Thymus (tissue), 11 donors: ENCODE measurements at regions not wholly inside any gene's neighbourhood (a gene's known extent, or its start where the extent isn't known, plus 50 kb on each side); places are given as distances from the start of the nearest gene placed in this dataset.
"Not testable (repeated sequence)": the region's sequence is repeated elsewhere in the genome, so short reads cannot be mapped to it uniquely, and the experiment has no call there.

Source experiments
- DNase-seq, 9 donors: peaks; one replicate each; pipeline ENCODE4 v3.0.0-alpha.2; 2013; ENCODE audit warnings: low spot score in 9 of 9, low read depth in 6 of 9, missing footprints in 1 of 9
- H3K27ac ChIP-seq, 2 donors: one replicate each; pipeline ENCODE4 v1.5.1; 2013; ENCODE audit warnings: control low read depth in 1 of 2, low read depth in 1 of 2, low read length in 1 of 2, mild to moderate bottlenecking in 1 of 2, moderate library complexity in 1 of 2
- H3K27me3 ChIP-seq, 2 donors: one replicate each; pipeline ENCODE4 v1.5.1; 2013; ENCODE audit warnings: low read length in 1 of 2; ENCODE audit not compliant: control insufficient read depth in 2 of 2, insufficient read depth in 1 of 2
- H3K36me3 ChIP-seq, 2 donors: one replicate each; pipeline ENCODE4 v1.5.1; 2013; ENCODE audit warnings: low read length in 1 of 2, mild to moderate bottlenecking in 1 of 2, moderate library complexity in 1 of 2; ENCODE audit not compliant: control insufficient read depth in 2 of 2, insufficient read depth in 2 of 2
- H3K4me1 ChIP-seq, 2 donors: one replicate each; pipeline ENCODE4 v1.5.1; 2013; ENCODE audit warnings: low read length in 2 of 2; ENCODE audit not compliant: control insufficient read depth in 2 of 2, insufficient read depth in 2 of 2
- H3K4me3 ChIP-seq, 2 donors: one replicate each; pipeline ENCODE4 v1.5.1; 2013; ENCODE audit warnings: low read length in 2 of 2, control low read depth in 1 of 2, mild to moderate bottlenecking in 1 of 2
- H3K9me3 ChIP-seq, 2 donors: one replicate each; pipeline ENCODE4 v1.5.1; 2013; ENCODE audit warnings: low read length in 1 of 2, mild to moderate bottlenecking in 1 of 2; ENCODE audit not compliant: control insufficient read depth in 2 of 2, insufficient read depth in 1 of 2
- WGBS: extraction: QIAGEN DNeasy Blood & Tissue Kit; methylation state at CpG from one replicate; pipeline ENCODE4 v1.1.7; 2013; 5-methylcytosine and 5-hydroxymethylcytosine counted together
- donor health status: healthy.

GRCh38 chr21:27953340-27954045 is 986.6 kb upstream of the ADAMTS5 start:
- Histone ChIP-seq H3K4me1 (no peaks in the 10 kb centered on the region), H3K9me3 (no peaks in the 10 kb centered on the region), H3K27me3 (no peaks in the 10 kb centered on the region), H3K36me3 (no peaks in the 10 kb centered on the region), H3K27ac (no peak overlapping the region), H3K4me3 (no peak overlapping the region)
- 37% methylated on average over 4 of the region's 4 CpGs for WGBS
- no peak for DNase-seq

GRCh38 chr21:27949093-27949492 is 982.2 kb upstream of the ADAMTS5 start:
- H3K9me3 ChIP-seq, H3K27ac ChIP-seq, DNase-seq, H3K4me1 ChIP-seq, H3K4me3 ChIP-seq, H3K36me3 ChIP-seq, H3K27me3 ChIP-seq: not testable (repeated sequence)
- 93% methylated on average over 5 of the region's 5 CpGs for WGBS

GRCh38 chr21:27930108-27930767 is 963.4 kb upstream of the ADAMTS5 start:
- H3K4me1 ChIP-seq, H3K9me3 ChIP-seq, H3K4me3 ChIP-seq, H3K27ac ChIP-seq, H3K36me3 ChIP-seq, H3K27me3 ChIP-seq, DNase-seq: not testable (repeated sequence)
- WGBS = 100% methylated on average over 1 of the region's 1 CpG

- not testable (repeated sequence) for H3K4me1 ChIP-seq, H3K36me3 ChIP-seq, H3K27ac ChIP-seq, DNase-seq, H3K4me3 ChIP-seq, H3K9me3 ChIP-seq, H3K27me3 ChIP-seq
- WGBS = 89% methylated on average over 4 of the region's 4 CpGs
Measured at GRCh38 chr21:27929179-27929578, 962.3 kb upstream of the ADAMTS5 start.

GRCh38 chr21:27928534-27929115 is 961.7 kb upstream of the ADAMTS5 start:
- not testable (repeated sequence) for DNase-seq, H3K4me1 ChIP-seq, H3K27ac ChIP-seq, H3K4me3 ChIP-seq, H3K27me3 ChIP-seq, H3K9me3 ChIP-seq, H3K36me3 ChIP-seq
- WGBS = 45% methylated on average over 3 of the region's 3 CpGs

- H3K36me3 ChIP-seq, H3K9me3 ChIP-seq, H3K4me1 ChIP-seq, H3K27me3 ChIP-seq, H3K27ac ChIP-seq, DNase-seq, H3K4me3 ChIP-seq: not testable (repeated sequence)
- WGBS = 0% methylated on average over 1 of the region's 1 CpG
Measured at GRCh38 chr21:27921421-27921820, 954.5 kb upstream of the ADAMTS5 start.

- not testable (repeated sequence) for H3K27ac ChIP-seq, H3K36me3 ChIP-seq, H3K4me3 ChIP-seq, H3K9me3 ChIP-seq, DNase-seq, H3K4me1 ChIP-seq, H3K27me3 ChIP-seq
Measured at GRCh38 chr21:27917966-27918365, 951.1 kb upstream of the ADAMTS5 start.

GRCh38 chr21:27916326-27916725 is 949.4 kb upstream of the ADAMTS5 start:
- 84% methylated on average over 2 of the region's 2 CpGs for WGBS
- H3K4me3 ChIP-seq, H3K36me3 ChIP-seq, H3K27ac ChIP-seq, DNase-seq, H3K4me1 ChIP-seq, H3K27me3 ChIP-seq, H3K9me3 ChIP-seq: not testable (repeated sequence)

- 70% methylated on average over 2 of the region's 2 CpGs for WGBS
- not testable (repeated sequence) for H3K9me3 ChIP-seq, H3K4me1 ChIP-seq, DNase-seq, H3K27me3 ChIP-seq, H3K36me3 ChIP-seq, H3K4me3 ChIP-seq, H3K27ac ChIP-seq
Measured at GRCh38 chr21:27912133-27912532, 945.2 kb upstream of the ADAMTS5 start.
